ENCODE measurements at regions not wholly inside any gene's neighbourhood (a gene's known extent, or its start where the extent isn't known, plus 50 kb on each side); places are given as distances from the start of the nearest gene placed in this dataset.
"Not testable (repeated sequence)": the region's sequence is repeated elsewhere in the genome, so short reads cannot be mapped to it uniquely, and the experiment has no call there.

- no peak for DNase-seq (ENCODE audit: low read depth)
Observed at GRCh38 chr2:40579247-40579646, 127.4 kb upstream of the SLC8A1 start.

- no peak for DNase-seq (ENCODE audit: low read depth)
Observed at GRCh38 chr2:40584432-40584831, 132.5 kb upstream of the SLC8A1 start.

- no peak for DNase-seq (ENCODE audit: low read depth)
Observed at GRCh38 chr2:40591774-40592173, 139.9 kb upstream of the SLC8A1 start.

- DNase-seq (ENCODE audit: low read depth), result no peak
Observed at GRCh38 chr2:40592218-40592617, 140.3 kb upstream of the SLC8A1 start.

- no peak for DNase-seq (ENCODE audit: low read depth)
Observed at GRCh38 chr2:40606862-40607261, 155.0 kb upstream of the SLC8A1 start.

GRCh38 chr2:40611196-40611595 lies 159.3 kb upstream of the SLC8A1 start:
- DNase-seq (ENCODE audit: low read depth), result no peak

GRCh38 chr2:40625849-40626248 lies 174.0 kb upstream of the SLC8A1 start:
- DNase-seq (ENCODE audit: low read depth), result no peak

GRCh38 chr2:40628556-40628955 lies 176.7 kb upstream of the SLC8A1 start:
- DNase-seq (ENCODE audit: low read depth), result no peak

- DNase-seq (ENCODE audit: low read depth), result no peak
Observed at GRCh38 chr2:40629768-40630434, 178.0 kb upstream of the SLC8A1 start.

- no peak for DNase-seq (ENCODE audit: low read depth)
Observed at GRCh38 chr2:40639320-40639719, 187.4 kb upstream of the SLC8A1 start.

GRCh38 chr2:40642237-40642636 lies 190.3 kb upstream of the SLC8A1 start:
- no peak for DNase-seq (ENCODE audit: low read depth)

GRCh38 chr2:40642726-40643125 lies 190.8 kb upstream of the SLC8A1 start:
- no peak for DNase-seq (ENCODE audit: low read depth)

GRCh38 chr2:40646642-40647041 lies 194.8 kb upstream of the SLC8A1 start:
- DNase-seq (ENCODE audit: low read depth), result no peak

- DNase-seq (ENCODE audit: low read depth), result no peak
Observed at GRCh38 chr2:40652155-40652554, 200.3 kb upstream of the SLC8A1 start.

- no peak for DNase-seq (ENCODE audit: low read depth)
Observed at GRCh38 chr2:40653829-40654228, 201.9 kb upstream of the SLC8A1 start.

GRCh38 chr2:40654346-40654745 lies 202.5 kb upstream of the SLC8A1 start:
- DNase-seq (ENCODE audit: low read depth), result no peak

GRCh38 chr2:40658941-40659340 lies 207.1 kb upstream of the SLC8A1 start:
- DNase-seq (ENCODE audit: low read depth), result no peak

GRCh38 chr2:40665493-40666232 lies 213.8 kb upstream of the SLC8A1 start:
- no peak for DNase-seq (ENCODE audit: low read depth)

- DNase-seq (ENCODE audit: low read depth), result no peak
Observed at GRCh38 chr2:40666398-40666797, 214.5 kb upstream of the SLC8A1 start.

- no peak for DNase-seq (ENCODE audit: low read depth)
Observed at GRCh38 chr2:40668425-40668824, 216.5 kb upstream of the SLC8A1 start.

GRCh38 chr2:40676134-40676790 lies 224.4 kb upstream of the SLC8A1 start:
- not testable (repeated sequence) for DNase-seq (ENCODE audit: low read depth)

GRCh38 chr2:40680547-40680946 lies 228.7 kb upstream of the SLC8A1 start:
- no peak for DNase-seq (ENCODE audit: low read depth)

- no peak for DNase-seq (ENCODE audit: low read depth)
Observed at GRCh38 chr2:40690036-40690435, 238.1 kb upstream of the SLC8A1 start.

Measured in stimulated activated CD8-positive, alpha-beta memory T cell treated with anti-CD3 and anti-CD28 coated beads, Interleukin-7, amount 100 ng/mL, for 24 hours (primary cell).